GM23338 (cell line): ENCODE measurements at regions not wholly inside any gene's neighbourhood (a gene's known extent, or its start where the extent isn't known, plus 50 kb on each side); places are given as distances from the start of the nearest gene placed in this dataset.

Experiments
- EZH2 ChIP-seq: fragments of 200-600 bp; sonication (generic); IDR thresholded peaks from one replicate; pipeline ENCODE4 v1.8.0; 2017; ENCODE audit warnings: antibody characterized with exemption, mild to moderate bottlenecking, low read depth; ENCODE audit not compliant: unreplicated experiment
- EZH2phosphoT487 ChIP-seq: fragments of 200-600 bp; sonication (generic); IDR thresholded peaks from one replicate; pipeline ENCODE4 v1.8.1; 2018; ENCODE audit warnings: antibody characterized with exemption; ENCODE audit not compliant: unreplicated experiment
- POLR2AphosphoS5 ChIP-seq: IDR thresholded peaks from 2 replicates; pipeline ENCODE4 v1.6.1; 2016; ENCODE audit warnings: antibody characterized with exemption, low read depth
- TF ChIP-seq, protein P1 (sequence below), 2 experiments: fragments of 200-600 bp in 1 of 2; sonication (generic) in 1 of 2; conservative IDR thresholded peaks; 2 replicates each; pipeline versions ENCODE4 v1.5.1 to v1.6.1; 2016 to 2017; ENCODE audit warnings: antibody characterized with exemption in 2 of 2, low read depth in 2 of 2, mild to moderate bottlenecking in 2 of 2, moderate library complexity in 1 of 2
- TF ChIP-seq, protein P2 (sequence below): IDR thresholded peaks from one replicate; pipeline ENCODE4 v1.6.1; 2018; ENCODE audit warnings: antibody characterized with exemption; ENCODE audit not compliant: unreplicated experiment

DNA sequence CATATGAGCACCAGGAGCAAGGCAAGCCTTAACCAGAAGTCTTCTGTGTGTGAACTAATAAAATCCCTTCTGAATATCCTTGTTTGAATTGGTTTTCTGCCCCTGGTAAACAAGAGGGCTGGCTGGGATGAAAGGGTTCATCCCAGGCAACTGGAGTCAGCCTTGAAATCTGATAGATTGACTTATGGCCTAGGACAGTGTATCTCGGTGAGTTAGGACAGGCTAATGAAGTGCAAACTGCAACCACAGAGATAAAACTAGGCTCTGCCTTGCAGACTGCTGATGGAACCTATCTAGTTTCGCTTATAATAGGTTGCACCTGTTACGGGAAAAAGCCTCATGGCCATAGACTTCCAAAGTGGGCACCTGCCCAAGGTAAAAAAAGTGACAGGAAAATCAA is 451.9 kb upstream of the NOVA1 start:
- TF ChIP-seq EZH2phosphoT487 (no peak), POLR2AphosphoS5 (no peak), EZH2 (no peak)
- TF ChIP-seq, protein P1, sequence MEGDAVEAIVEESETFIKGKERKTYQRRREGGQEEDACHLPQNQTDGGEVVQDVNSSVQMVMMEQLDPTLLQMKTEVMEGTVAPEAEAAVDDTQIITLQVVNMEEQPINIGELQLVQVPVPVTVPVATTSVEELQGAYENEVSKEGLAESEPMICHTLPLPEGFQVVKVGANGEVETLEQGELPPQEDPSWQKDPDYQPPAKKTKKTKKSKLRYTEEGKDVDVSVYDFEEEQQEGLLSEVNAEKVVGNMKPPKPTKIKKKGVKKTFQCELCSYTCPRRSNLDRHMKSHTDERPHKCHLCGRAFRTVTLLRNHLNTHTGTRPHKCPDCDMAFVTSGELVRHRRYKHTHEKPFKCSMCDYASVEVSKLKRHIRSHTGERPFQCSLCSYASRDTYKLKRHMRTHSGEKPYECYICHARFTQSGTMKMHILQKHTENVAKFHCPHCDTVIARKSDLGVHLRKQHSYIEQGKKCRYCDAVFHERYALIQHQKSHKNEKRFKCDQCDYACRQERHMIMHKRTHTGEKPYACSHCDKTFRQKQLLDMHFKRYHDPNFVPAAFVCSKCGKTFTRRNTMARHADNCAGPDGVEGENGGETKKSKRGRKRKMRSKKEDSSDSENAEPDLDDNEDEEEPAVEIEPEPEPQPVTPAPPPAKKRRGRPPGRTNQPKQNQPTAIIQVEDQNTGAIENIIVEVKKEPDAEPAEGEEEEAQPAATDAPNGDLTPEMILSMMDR (conservative IDR thresholded peaks at IDR 0.05; ENCODE audit: low read depth in 2 of 2), result no peak
- TF ChIP-seq, protein P2, sequence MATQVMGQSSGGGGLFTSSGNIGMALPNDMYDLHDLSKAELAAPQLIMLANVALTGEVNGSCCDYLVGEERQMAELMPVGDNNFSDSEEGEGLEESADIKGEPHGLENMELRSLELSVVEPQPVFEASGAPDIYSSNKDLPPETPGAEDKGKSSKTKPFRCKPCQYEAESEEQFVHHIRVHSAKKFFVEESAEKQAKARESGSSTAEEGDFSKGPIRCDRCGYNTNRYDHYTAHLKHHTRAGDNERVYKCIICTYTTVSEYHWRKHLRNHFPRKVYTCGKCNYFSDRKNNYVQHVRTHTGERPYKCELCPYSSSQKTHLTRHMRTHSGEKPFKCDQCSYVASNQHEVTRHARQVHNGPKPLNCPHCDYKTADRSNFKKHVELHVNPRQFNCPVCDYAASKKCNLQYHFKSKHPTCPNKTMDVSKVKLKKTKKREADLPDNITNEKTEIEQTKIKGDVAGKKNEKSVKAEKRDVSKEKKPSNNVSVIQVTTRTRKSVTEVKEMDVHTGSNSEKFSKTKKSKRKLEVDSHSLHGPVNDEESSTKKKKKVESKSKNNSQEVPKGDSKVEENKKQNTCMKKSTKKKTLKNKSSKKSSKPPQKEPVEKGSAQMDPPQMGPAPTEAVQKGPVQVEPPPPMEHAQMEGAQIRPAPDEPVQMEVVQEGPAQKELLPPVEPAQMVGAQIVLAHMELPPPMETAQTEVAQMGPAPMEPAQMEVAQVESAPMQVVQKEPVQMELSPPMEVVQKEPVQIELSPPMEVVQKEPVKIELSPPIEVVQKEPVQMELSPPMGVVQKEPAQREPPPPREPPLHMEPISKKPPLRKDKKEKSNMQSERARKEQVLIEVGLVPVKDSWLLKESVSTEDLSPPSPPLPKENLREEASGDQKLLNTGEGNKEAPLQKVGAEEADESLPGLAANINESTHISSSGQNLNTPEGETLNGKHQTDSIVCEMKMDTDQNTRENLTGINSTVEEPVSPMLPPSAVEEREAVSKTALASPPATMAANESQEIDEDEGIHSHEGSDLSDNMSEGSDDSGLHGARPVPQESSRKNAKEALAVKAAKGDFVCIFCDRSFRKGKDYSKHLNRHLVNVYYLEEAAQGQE, result no peak
